ENCODE measurements at regions not wholly inside any gene's neighbourhood (a gene's known extent, or its start where the extent isn't known, plus 50 kb on each side); places are given as distances from the start of the nearest gene placed in this dataset.

- no peak overlapping the region for H3K4me3 ChIP-seq
- no peak overlapping the region for H3K27ac ChIP-seq
- DNase-seq (ENCODE audit: low spot score), result no peak
- TF ChIP-seq CTCF (IDR thresholded peaks at IDR 0.05), result no peak
Measured at GRCh38 chr14:61226015-61226654, 55.0 kb downstream of the TMEM30B start.

DNA sequence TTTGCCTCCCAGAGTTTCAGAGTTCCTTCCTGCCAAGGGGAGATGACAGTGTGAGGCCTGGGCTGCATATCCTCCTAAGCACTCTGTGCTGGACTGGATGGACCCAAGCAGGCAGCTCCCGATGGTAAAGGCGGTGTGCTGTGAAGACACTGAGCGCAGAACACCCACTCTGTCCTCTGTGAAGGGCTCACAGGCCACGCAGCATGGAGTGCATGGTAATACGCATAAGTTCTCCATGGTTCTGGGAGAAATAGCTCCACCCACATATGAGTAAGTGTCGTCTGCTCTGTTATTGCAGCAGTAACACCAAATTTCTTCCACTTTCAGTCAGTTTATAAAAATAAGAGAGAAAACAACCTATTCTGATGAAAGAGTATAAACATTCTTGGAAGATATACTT lies 55.8 kb downstream of the TMEM30B start:
- no peak overlapping the region for H3K27ac ChIP-seq
- no peak for DNase-seq (ENCODE audit: low spot score)
- H3K4me3 ChIP-seq, result no peak overlapping the region
- no peak for TF ChIP-seq CTCF (IDR thresholded peaks at IDR 0.05)

GRCh38 chr14:61223552-61223951 lies 57.6 kb downstream of the TMEM30B start:
- Histone ChIP-seq H3K27ac (peak overlapping the region in 1 of 2 donors; percentile 7), H3K4me3 (no peak overlapping the region)
- no peak for DNase-seq (ENCODE audit: low spot score)
- no peak for TF ChIP-seq CTCF (IDR thresholded peaks at IDR 0.05)

DNA sequence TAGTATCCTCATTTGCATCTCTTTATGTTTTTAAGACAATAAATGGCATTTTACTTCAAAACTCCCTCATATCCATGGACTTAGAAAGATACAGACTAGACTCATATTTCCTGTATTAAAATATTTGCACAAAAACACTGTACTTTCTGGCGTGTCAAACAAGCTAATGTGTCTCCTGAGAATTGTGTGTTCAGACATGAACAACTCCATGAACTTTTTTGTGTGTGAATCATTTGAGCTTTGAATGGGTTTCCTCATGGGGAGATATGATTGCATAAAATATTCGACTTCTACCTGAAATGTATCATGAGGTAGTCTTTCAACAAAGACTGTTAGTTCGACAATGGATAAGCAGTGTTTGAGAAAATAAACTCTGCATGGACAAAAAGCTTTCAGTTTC lies 58.8 kb downstream of the TMEM30B start:
- TF ChIP-seq CTCF (IDR thresholded peaks at IDR 0.05), result no peak
- Histone ChIP-seq H3K4me3 (no peak overlapping the region), H3K27ac (no peak overlapping the region)
- DNase-seq (ENCODE audit: low spot score), result no peak

GRCh38 chr14:61221906-61222305 lies 59.2 kb downstream of the TMEM30B start:
- no peak for TF ChIP-seq CTCF (IDR thresholded peaks at IDR 0.05)
- no peak for DNase-seq (ENCODE audit: low spot score)
- Histone ChIP-seq H3K4me3 (no peak overlapping the region), H3K27ac (no peak overlapping the region)

GRCh38 chr14:61219673-61220072 lies 61.5 kb downstream of the TMEM30B start:
- no peak overlapping the region for H3K27ac ChIP-seq
- no peak overlapping the region for H3K4me3 ChIP-seq
- DNase-seq (ENCODE audit: low spot score), result no peak
- TF ChIP-seq CTCF (IDR thresholded peaks at IDR 0.05), result no peak

DNA sequence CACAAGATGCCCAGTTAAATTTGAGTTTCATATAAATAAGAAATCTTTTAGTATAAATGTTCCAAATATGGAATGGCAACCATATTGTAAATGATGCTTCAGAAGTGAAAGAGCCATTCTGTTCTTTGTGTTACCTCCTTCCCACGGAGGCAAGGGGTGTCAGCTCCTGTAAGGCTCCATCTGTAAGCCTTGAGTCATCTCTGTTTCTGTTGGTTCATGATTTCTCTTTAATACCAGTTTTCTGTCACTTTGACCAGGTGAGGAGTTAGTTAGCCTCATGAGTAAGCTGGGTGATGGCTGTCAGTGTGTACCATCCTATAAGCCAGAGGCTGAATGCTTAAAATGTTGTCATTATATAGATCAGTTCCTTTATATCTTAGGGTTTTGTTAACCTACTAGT lies 61.9 kb downstream of the TMEM30B start:
- no peak overlapping the region for H3K4me3 ChIP-seq
- no peak for TF ChIP-seq CTCF (IDR thresholded peaks at IDR 0.05)
- DNase-seq (ENCODE audit: low spot score), result no peak
- no peak overlapping the region for H3K27ac ChIP-seq

Measured in coronary artery (tissue), 2 donors.